ENCODE measurements at regions not wholly inside any gene's neighbourhood (a gene's known extent, or its start where the extent isn't known, plus 50 kb on each side); places are given as distances from the start of the nearest gene placed in this dataset.

DNA sequence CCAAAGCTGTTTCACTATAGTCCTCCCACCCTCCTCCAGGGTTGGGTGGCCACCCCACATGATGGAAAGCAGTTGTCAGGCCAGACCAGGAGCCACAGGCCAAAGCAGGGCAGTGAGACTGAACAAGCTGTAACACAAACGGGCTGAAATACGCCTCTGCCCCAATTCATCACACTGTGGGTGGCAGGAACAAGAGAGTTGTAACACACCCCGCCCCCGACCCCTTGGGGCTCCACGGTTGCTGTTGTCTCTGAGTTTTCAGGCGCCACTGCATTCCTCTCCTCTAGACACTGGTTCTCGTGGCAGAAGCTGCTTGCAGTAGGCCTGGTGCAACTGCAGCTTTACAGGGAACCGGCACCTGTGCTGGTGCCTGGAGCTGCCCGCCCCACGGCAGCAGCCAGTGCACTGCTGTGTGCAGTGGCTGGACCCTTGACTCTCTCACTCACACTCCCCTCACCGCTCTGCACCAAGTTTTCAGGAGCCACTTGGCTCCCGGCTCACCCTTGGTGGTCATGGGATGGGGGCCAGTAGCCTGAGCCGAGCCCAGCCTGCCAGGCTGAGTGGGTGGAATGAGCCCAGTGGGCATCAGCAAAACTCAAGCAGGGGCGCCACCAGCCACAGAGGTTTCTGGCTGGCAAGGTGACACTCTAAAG lies 1314.5 kb upstream of the MIR17HG start:
- TF ChIP-seq CTCF (IDR thresholded peaks at IDR 0.05; ENCODE audit: low read depth, low read length), result no peak
- no peak for TF ChIP-seq EZH2phosphoT487 (IDR thresholded peaks at IDR 0.05; ENCODE audit: low read depth)

Data from OCI-LY3 (cell line).